Posterior cingulate gyrus (tissue), 11 donors: ENCODE measurements at regions not wholly inside any gene's neighbourhood (a gene's known extent, or its start where the extent isn't known, plus 50 kb on each side); places are given as distances from the start of the nearest gene placed in this dataset.
A peak's percentile ranks its signal among the peaks of the same experiment; 100 is the strongest.
"Not testable (repeated sequence)": the region's sequence is repeated elsewhere in the genome, so short reads cannot be mapped to it uniquely, and the experiment has no call there.

Source experiments
- DNase-seq, 10 donors: peaks; one replicate each; pipeline versions ENCODE4 v3.0.0 to v3.0.0-alpha.2; 2020 to 2021; ENCODE audit warnings: mixed read lengths in 3 of 10
- intact Hi-C: fragments of 100-400 bp; cut with DNase I; formaldehyde crosslinking; loops from one replicate; pipeline ENCODE4 v1.15.1; 2023

GRCh38 chr3:124043023-124043422 is 51.1 kb upstream of the ROPN1 start:
- DNase-seq: no peak
- intact Hi-C loops: no loop called here

- DNase-seq: no peak
- intact Hi-C loops: no loop called here
Observed at GRCh38 chr3:124044956-124045355, 53.0 kb upstream of the ROPN1 start.

GRCh38 chr3:124048967-124049798 is 57.3 kb upstream of the ROPN1 start:
- intact Hi-C loops: no loop called here
- no peak for DNase-seq

- no peak for DNase-seq
- intact Hi-C loops: no loop called here
Observed at GRCh38 chr3:124051636-124052035, 59.7 kb upstream of the ROPN1 start.

GRCh38 chr3:124053871-124054270 is 61.9 kb upstream of the ROPN1 start:
- intact Hi-C loops: no loop called here
- no peak for DNase-seq

GRCh38 chr3:124056846-124057245 is 64.9 kb upstream of the ROPN1 start:
- peak in 1 of 10 donors; percentile 12 for DNase-seq
- intact Hi-C loops: no loop called here

GRCh38 chr3:124057420-124057819 is 65.5 kb upstream of the ROPN1 start:
- no peak for DNase-seq
- intact Hi-C loops: no loop called here

GRCh38 chr3:124059580-124059979 is 67.7 kb upstream of the ROPN1 start:
- intact Hi-C loops: no loop called here

GRCh38 chr3:124063197-124063909 is 71.4 kb upstream of the ROPN1 start:
- intact Hi-C loops: no loop called here
- DNase-seq: peak in 1 of 10 donors; percentile 11

More at GRCh38 chr3:124059580-124059979, 67.7 kb upstream of the ROPN1 start:
- no peak for DNase-seq

- intact Hi-C loops: no loop called here
- DNase-seq: no peak
Observed at GRCh38 chr3:124064050-124064449, 72.1 kb upstream of the ROPN1 start.

- DNase-seq, intact Hi-C loops: not testable (repeated sequence)
Observed at GRCh38 chr3:124066543-124066942, 74.6 kb upstream of the ROPN1 start.

GRCh38 chr3:124069706-124070105 is 77.8 kb upstream of the ROPN1 start:
- DNase-seq, intact Hi-C loops: not testable (repeated sequence)

- intact Hi-C loops: loop anchor here (5.0 kb wide), 1 partner anchor 43 kb away; the partner anchor contains the start of gene KALRN
- not testable (repeated sequence) for DNase-seq
Observed at GRCh38 chr3:124075090-124075489, 83.2 kb upstream of the ROPN1 start.

GRCh38 chr3:124075753-124076152 is 83.8 kb upstream of the ROPN1 start:
- intact Hi-C loops: loop anchor here (2.0 to 5.0 kb wide), 2 partner anchors 43 to 59 kb away; partner anchors contain the start of gene KALRN
- DNase-seq: peak in 3 of 10 donors; percentile 38 to 84 (median 77)

GRCh38 chr3:124076235-124076634 is 84.3 kb upstream of the ROPN1 start:
- DNase-seq: no peak
- intact Hi-C loops: loop anchor here (2.0 to 5.0 kb wide), 2 partner anchors 44 to 59 kb away; partner anchors contain the start of gene KALRN

- intact Hi-C loops: loop anchor here (5.0 kb wide), 1 partner anchor 47 kb away; the partner anchor contains the start of gene KALRN
- DNase-seq: peak in 1 of 10 donors; percentile 34
Observed at GRCh38 chr3:124078953-124079911, 87.3 kb upstream of the ROPN1 start.

GRCh38 chr3:124079912-124080276 is 88.0 kb upstream of the ROPN1 start:
- intact Hi-C loops: loop anchor here (5.0 kb wide), 1 partner anchor 48 kb away; the partner anchor contains the start of gene KALRN
- no peak for DNase-seq

- no peak for DNase-seq
- intact Hi-C loops: no loop called here
Observed at GRCh38 chr3:124082343-124082742, 90.4 kb upstream of the ROPN1 start.

- intact Hi-C loops: no loop called here
- no peak for DNase-seq
Observed at GRCh38 chr3:124084022-124084881, 92.3 kb upstream of the ROPN1 start.
